IMR-90 (cell line): ENCODE measurements at regions not wholly inside any gene's neighbourhood (a gene's known extent, or its start where the extent isn't known, plus 50 kb on each side); places are given as distances from the start of the nearest gene placed in this dataset.

Experiments used
- ATAC-seq: fragments of 200-7000 bp; cut with Tn5 transposase; 2 replicates; pipeline ENCODE4 v1.9.1; 2020; ENCODE audit warnings: low read depth, mild to moderate bottlenecking, moderate library complexity
- BruUV-seq: library from RNA; stranded (reverse); fragments of 400-500 nt; replicated peaks from 2 replicates; lab custom pipeline; 2021; lab: Mats Ljungman, UMichigan
- CTCF ChIA-PET: fragments of 300-600 bp; formaldehyde crosslinking; extraction: SDS; loops from one replicate; lab custom pipeline; 2021; ENCODE audit warnings: antibody characterized with exemption; lab: Yijun Ruan, JAX
- POLR2A ChIA-PET: fragments of 300-600 bp; sonication (Branson Sonifier 250); formaldehyde crosslinking; loops from one replicate; lab custom pipeline; 2022; ENCODE audit warnings: antibody characterized with exemption; ENCODE audit not compliant: unreplicated experiment; lab: Charles Lee
- DNase-seq: peaks from one replicate; pipeline ENCODE4 v3.0.0; 2013
- H2AFZ ChIP-seq: replicated peaks from 2 replicates; pipeline ENCODE3; 2013; ENCODE audit warnings: low read length, mild to moderate bottlenecking; ENCODE audit not compliant: poor library complexity
- H2AK5ac ChIP-seq: 2 replicates; pipeline ENCODE4 v1.6.1; 2013; ENCODE audit warnings: low read depth, low read length, inconsistent platforms
- H2AK9ac ChIP-seq: replicated peaks from 2 replicates; pipeline ENCODE3; 2013; ENCODE audit warnings: mild to moderate bottlenecking, low read depth, low read length, moderate library complexity; ENCODE audit not compliant: poor library complexity
- H2BK120ac ChIP-seq: 2 replicates; pipeline ENCODE4 v1.6.1; 2013; ENCODE audit warnings: low read depth, low read length, inconsistent platforms
- H2BK15ac ChIP-seq: 3 replicates; pipeline ENCODE4 v1.6.1; 2013; ENCODE audit warnings: low read depth, low read length, inconsistent platforms
- H2BK20ac ChIP-seq: 2 replicates; pipeline ENCODE4 v1.6.1; 2013; ENCODE audit warnings: low read depth, mild to moderate bottlenecking, inconsistent platforms, low read length, moderate library complexity
- H2BK5ac ChIP-seq: 2 replicates; pipeline ENCODE4 v1.6.1; 2013; ENCODE audit warnings: mild to moderate bottlenecking, low read depth, low read length, inconsistent platforms; ENCODE audit not compliant: poor library complexity, severe bottlenecking
- H3K14ac ChIP-seq: replicated peaks from 2 replicates; pipeline ENCODE4 v1.6.1; 2013; ENCODE audit warnings: low read depth, low read length, inconsistent platforms
- H3K18ac ChIP-seq: 2 replicates; pipeline ENCODE4 v1.6.1; 2013; ENCODE audit warnings: low read depth, low read length, control low read depth
- H3K23ac ChIP-seq: 2 replicates; pipeline ENCODE4 v1.6.1; 2013; ENCODE audit warnings: low read depth, low read length, inconsistent platforms
- H3K27ac ChIP-seq: 2 replicates; pipeline ENCODE4 v1.5.1; 2013; ENCODE audit warnings: mild to moderate bottlenecking, control low read depth, low read length; ENCODE audit not compliant: insufficient read depth
- H3K27me3 ChIP-seq: 2 replicates; pipeline ENCODE4 v1.6.1; 2013; ENCODE audit warnings: low read length; ENCODE audit not compliant: control insufficient read depth, insufficient read depth
- H3K36me3 ChIP-seq: 2 replicates; pipeline ENCODE4 v1.6.1; 2013; ENCODE audit warnings: low read length, mixed read lengths; ENCODE audit not compliant: control insufficient read depth, insufficient read depth
- H3K4ac ChIP-seq: 2 replicates; pipeline ENCODE4 v1.6.1; 2013; ENCODE audit warnings: low read depth, low read length, inconsistent platforms
- H3K4me1 ChIP-seq: 2 replicates; pipeline ENCODE4 v1.6.1; 2013; ENCODE audit warnings: low read length, mixed read lengths; ENCODE audit not compliant: control insufficient read depth, insufficient read depth
- H3K4me2 ChIP-seq: 2 replicates; pipeline ENCODE4 v1.6.1; 2013; ENCODE audit warnings: low read depth, mild to moderate bottlenecking, control low read depth, low read length, moderate library complexity
- H3K4me3 ChIP-seq: 2 replicates; pipeline ENCODE4 v1.5.1; 2013; ENCODE audit warnings: low read depth, mild to moderate bottlenecking, control low read depth, low read length, moderate library complexity; ENCODE audit not compliant: insufficient read depth
- H3K56ac ChIP-seq: 2 replicates; pipeline ENCODE4 v1.6.1; 2013; ENCODE audit warnings: low read length, inconsistent platforms; ENCODE audit not compliant: insufficient read depth; ENCODE audit errors: extremely low read depth
- H3K79me1 ChIP-seq, 2 experiments: 2 replicates each; pipeline ENCODE4 v1.6.1; 2013; ENCODE audit warnings: low read length in 2 of 2, inconsistent platforms in 1 of 2, low read depth in 1 of 2
- H3K9ac ChIP-seq: 2 replicates; pipeline ENCODE4 v1.6.1; 2013; ENCODE audit warnings: low read depth, low read length, control low read depth
- H3K9me1 ChIP-seq: 2 replicates; pipeline ENCODE4 v1.6.1; 2013; ENCODE audit warnings: low read length, inconsistent platforms; ENCODE audit not compliant: insufficient read depth
- H3K9me3 ChIP-seq: 2 replicates; pipeline ENCODE4 v1.6.1; 2013; ENCODE audit warnings: low read length; ENCODE audit not compliant: control insufficient read depth, insufficient read depth
- H4K20me1 ChIP-seq: 2 replicates; pipeline ENCODE4 v1.6.1; 2013; ENCODE audit warnings: low read length, inconsistent platforms; ENCODE audit not compliant: insufficient read depth
- H4K5ac ChIP-seq: 2 replicates; pipeline ENCODE4 v1.6.1; 2013; ENCODE audit warnings: mild to moderate bottlenecking, low read depth, low read length, control low read depth
- H4K8ac ChIP-seq, 2 experiments: 2 replicates each; pipeline ENCODE4 v1.6.1; 2013; ENCODE audit warnings: low read depth in 2 of 2, low read length in 2 of 2, control low read depth in 1 of 2, inconsistent platforms in 1 of 2
- H4K91ac ChIP-seq: 2 replicates; pipeline ENCODE4 v1.6.1; 2013; ENCODE audit warnings: low read depth, low read length, inconsistent platforms; ENCODE audit not compliant: insufficient read depth
- BHLHE40 ChIP-seq: fragments of 150-350 bp; IDR thresholded peaks from 2 replicates; pipeline ENCODE4 v1.6.1; 2016; ENCODE audit warnings: mild to moderate bottlenecking, low read depth, low read length
- ELK1 ChIP-seq: fragments of 150-350 bp; IDR thresholded peaks from 2 replicates; pipeline ENCODE4 v1.6.1; 2016; ENCODE audit warnings: low read depth, mild to moderate bottlenecking, low read length, moderate library complexity, borderline replicate concordance
- FOS ChIP-seq: fragments of 150-350 bp; IDR thresholded peaks from 2 replicates; pipeline ENCODE4 v1.6.1; 2016; ENCODE audit warnings: low read depth, low read length
- MAZ ChIP-seq: IDR thresholded peaks from 2 replicates; pipeline ENCODE4 v1.6.1; 2012; ENCODE audit warnings: low read depth, mild to moderate bottlenecking, low read length, improper control_type of control experiment, moderate library complexity, borderline replicate concordance
- MXI1 ChIP-seq: IDR thresholded peaks from 2 replicates; pipeline ENCODE4 v1.6.1; 2012; ENCODE audit warnings: low read depth, mild to moderate bottlenecking, low read length, moderate library complexity, borderline replicate concordance
- NFE2L2 ChIP-seq: fragments of 150-350 bp; IDR thresholded peaks from 2 replicates; pipeline ENCODE4 v1.6.1; 2016; ENCODE audit warnings: low read depth, mild to moderate bottlenecking, low read length
- POLR2A ChIP-seq: IDR thresholded peaks from 2 replicates; pipeline ENCODE4 v1.6.1; 2012; ENCODE audit warnings: mild to moderate bottlenecking, low read depth, low read length
- RAD21 ChIP-seq: IDR thresholded peaks from 2 replicates; pipeline ENCODE4 v1.6.1; 2012; ENCODE audit warnings: low read length, improper control_type of control experiment
- RCOR1 ChIP-seq: IDR thresholded peaks from 2 replicates; pipeline ENCODE4 v1.6.1; 2012; ENCODE audit warnings: mild to moderate bottlenecking, low read length, improper control_type of control experiment; ENCODE audit not compliant: insufficient replicate concordance
- RFX5 ChIP-seq: IDR thresholded peaks from 2 replicates; pipeline ENCODE4 v1.8.0; 2012; ENCODE audit warnings: low read depth, mild to moderate bottlenecking, low read length, moderate library complexity
- SMC3 ChIP-seq: fragments of 150-350 bp; IDR thresholded peaks from 2 replicates; pipeline ENCODE4 v1.6.1; 2016; ENCODE audit warnings: low read depth, mild to moderate bottlenecking, antibody characterized with exemption, low read length, moderate library complexity
- USF2 ChIP-seq: fragments of 150-350 bp; IDR thresholded peaks from 2 replicates; pipeline ENCODE4 v1.6.1; 2017; ENCODE audit warnings: mild to moderate bottlenecking, antibody characterized with exemption, low read length, low read depth
- WGBS, 2 experiments: methylation state at CpG; one replicate each; pipeline versions ENCODE4 v1.1.5 to v1.1.7; 2013; ENCODE audit warnings: missing lambda C conversion rate in 2 of 2; ENCODE audit not compliant: insufficient read length in 1 of 2; ENCODE audit errors: extremely low coverage in 2 of 2; 5-methylcytosine and 5-hydroxymethylcytosine counted together
- dilution Hi-C: fragments of 300-500 bp; cut with HindIII; formaldehyde crosslinking; loops from one replicate; pipeline ENCODE4 v1.14.3; 2018; ENCODE audit warnings: low sequenced_read_pairs; ENCODE audit not compliant: unreplicated experiment
- in situ Hi-C: fragments of 300-500 bp; cut with MboI; formaldehyde crosslinking; loops from 3 replicates; pipeline ENCODE4 v1.14.3; 2019; ENCODE audit warnings: low sequenced_read_pairs, inconsistent platforms, mixed read lengths
- intact Hi-C: fragments of 100-400 bp; cut with micrococcal nuclease; formaldehyde crosslinking; loops from 2 replicates; pipeline ENCODE4 v1.10.0; 2022

DNA sequence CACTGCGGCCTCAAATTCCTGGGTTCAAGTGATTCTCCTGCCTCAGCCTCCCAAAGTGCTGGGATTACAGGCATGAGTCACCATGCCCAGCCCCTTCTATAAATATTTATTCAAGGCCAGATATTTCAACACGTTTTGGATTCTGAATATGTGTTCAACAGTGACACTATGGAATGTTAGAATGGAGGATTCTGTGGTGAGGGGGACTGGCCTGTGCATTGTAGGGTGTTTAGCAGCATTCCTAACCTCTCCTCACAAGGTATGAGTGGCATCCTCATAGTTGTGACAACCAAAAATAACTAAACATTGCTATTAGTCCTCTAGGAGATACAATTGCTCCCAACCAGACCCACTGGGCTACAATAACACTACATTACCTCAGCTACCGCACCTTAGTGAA lies 104.0 kb upstream of the ATP10A start:
- ATAC-seq (no peak), DNase-seq (peak; percentile 1)
- Histone ChIP-seq H4K91ac (no peak overlapping the region), H3K27me3 (no peaks in the 10 kb centered on the region; the same call in none of the 2 replicates), H3K9me3 (no peaks in the 10 kb centered on the region), H3K23ac (no peak overlapping the region), H3K27ac (no peak overlapping the region), H3K36me3 (no peaks in the 10 kb centered on the region), H4K5ac (no peak overlapping the region), H2BK120ac (no peak overlapping the region), H3K9ac (no peak overlapping the region), H4K20me1 (no peaks in the 10 kb centered on the region), H3K14ac (no peak overlapping the region), H3K4me2 (no peak overlapping the region), H2AK5ac (no peak overlapping the region), H2AFZ (no peak overlapping the region), H2AK9ac (no peak overlapping the region), H3K18ac (no peak overlapping the region), H3K79me1 (no peaks in the 10 kb centered on the region), H3K4me1 (no peaks in the 10 kb centered on the region), H2BK20ac (no peak overlapping the region), H4K8ac (no peak overlapping the region), H3K56ac (no peak overlapping the region), H2BK5ac (no peak overlapping the region), H3K4me3 (no peak overlapping the region), H3K9me1 (no peaks in the 10 kb centered on the region), H2BK15ac (no peak overlapping the region), H3K4ac (no peak overlapping the region)
- TF ChIP-seq ELK1 (no peak), NFE2L2 (no peak), MXI1 (no peak), RFX5 (no peak), SMC3 (no peak), POLR2A (no peak), RAD21 (no peak), FOS (no peak), RCOR1 (no peak), BHLHE40 (no peak), MAZ (no peak), USF2 (no peak)
- BruUV-seq, result no TSS peak
- in situ Hi-C loops (no loop called here), dilution Hi-C loops (no loop called here), intact Hi-C loops (no loop called here)
- ChIA-PET POLR2A (no interaction called here), CTCF (no interaction called here)
- WGBS, 2 experiments, result no CpG with 5 or more reads among the region's 3 CpGs
